SH-SY5Y (cell line): ENCODE measurements at regions not wholly inside any gene's neighbourhood (a gene's known extent, or its start where the extent isn't known, plus 50 kb on each side); places are given as distances from the start of the nearest gene placed in this dataset.
A peak's percentile ranks its signal among the peaks of the same experiment; 100 is the strongest.

Source experiments
- GATA2 ChIP-seq: IDR thresholded peaks from 2 replicates; pipeline ENCODE4 v1.6.1; 2011; ENCODE audit warnings: mild to moderate bottlenecking, low read depth, low read length
- GATA3 ChIP-seq: IDR thresholded peaks from 2 replicates; pipeline ENCODE4 v1.6.1; 2011; ENCODE audit warnings: low read depth, mild to moderate bottlenecking, low read length, moderate library complexity

GRCh38 chr15:62928242-62928999 lies 114.1 kb upstream of the TPM1 start:
- TF ChIP-seq GATA3 = no peak
- peak; percentile 25; the same call in 1 of the 2 replicates for TF ChIP-seq GATA2

- TF ChIP-seq GATA3 (no peak), GATA2 (no peak)
These were observed 113.6 kb upstream of the TPM1 start for GRCh38 chr15:62929000-62929357.

GRCh38 chr15:62931650-62932049 lies 110.9 kb upstream of the TPM1 start:
- TF ChIP-seq GATA3 (no peak), GATA2 (no peak)

GRCh38 chr15:62932436-62932835 lies 110.1 kb upstream of the TPM1 start:
- TF ChIP-seq GATA2 = no peak
- no peak for TF ChIP-seq GATA3

- TF ChIP-seq GATA2 (no peak), GATA3 (no peak)
These were observed 109.2 kb upstream of the TPM1 start for GRCh38 chr15:62933386-62933785.

- no peak for TF ChIP-seq GATA2
- TF ChIP-seq GATA3 = no peak
These were observed 108.1 kb upstream of the TPM1 start for GRCh38 chr15:62934236-62934971.

GRCh38 chr15:62935300-62936081 lies 107.1 kb upstream of the TPM1 start:
- no peak for TF ChIP-seq GATA2
- TF ChIP-seq GATA3 = no peak

- TF ChIP-seq GATA2 (no peak), GATA3 (no peak)
These were observed 103.7 kb upstream of the TPM1 start for GRCh38 chr15:62938825-62939224.

GRCh38 chr15:62940093-62940754 lies 102.3 kb upstream of the TPM1 start:
- TF ChIP-seq GATA2 (no peak), GATA3 (no peak)

GRCh38 chr15:62940755-62941361 lies 101.7 kb upstream of the TPM1 start:
- TF ChIP-seq GATA2 = no peak
- TF ChIP-seq GATA3 = no peak

- TF ChIP-seq GATA3 = no peak
- no peak for TF ChIP-seq GATA2
These were observed 100.8 kb upstream of the TPM1 start for GRCh38 chr15:62941699-62942098.

- no peak for TF ChIP-seq GATA3
These were observed 100.1 kb upstream of the TPM1 start for GRCh38 chr15:62942428-62942827.

GRCh38 chr15:62945063-62945462 lies 97.5 kb upstream of the TPM1 start:
- TF ChIP-seq GATA3 (no peak), GATA2 (no peak)

- TF ChIP-seq GATA3 = no peak
- no peak for TF ChIP-seq GATA2
These were observed 96.8 kb upstream of the TPM1 start for GRCh38 chr15:62945760-62946159.
